ENCODE measurements at regions not wholly inside any gene's neighbourhood (a gene's known extent, or its start where the extent isn't known, plus 50 kb on each side); places are given as distances from the start of the nearest gene placed in this dataset.

DNA sequence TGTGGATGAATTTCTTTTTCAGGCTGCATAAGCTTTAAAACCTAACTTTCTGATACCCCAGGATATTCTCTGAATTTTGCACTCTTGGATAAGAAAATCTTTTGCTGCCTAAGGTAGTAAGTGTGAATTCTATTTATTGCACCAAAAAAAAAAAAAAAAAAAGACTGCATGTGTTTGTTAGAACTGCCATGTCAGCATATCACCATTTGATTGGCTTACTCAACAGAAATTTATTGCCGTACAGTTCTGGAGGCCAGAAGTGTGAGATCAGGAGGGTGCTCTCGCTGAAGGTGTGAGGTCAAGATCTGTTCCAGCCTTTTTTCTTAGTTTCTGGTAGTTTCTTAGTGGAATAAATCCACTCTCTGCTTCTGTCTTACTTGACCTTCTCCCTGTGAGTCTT, 1250.0 kb upstream of the PRKX start:
- DNase-seq (ENCODE audit: low read depth, low spot score), result no peak
- H4K20me1 ChIP-seq (ENCODE audit: control insufficient read depth, insufficient read depth), result no peaks in the 10 kb centered on the region
- no TSS peak for BruUV-seq (replicated peaks)
- POLR2A ChIA-PET, result no interaction called here
- in situ Hi-C loops (cut with MboI) (no loop called here), intact Hi-C loops (cut with micrococcal nuclease; ENCODE audit: unreplicated experiment) (no loop called here)
- CTCF ChIA-PET, result no interaction called here
- no peak for FAIRE-seq
- SMC1A ChIA-PET (ENCODE audit: uncharacterized antibody, unreplicated experiment), result no interaction called here
- TF ChIP-seq, protein P1, sequence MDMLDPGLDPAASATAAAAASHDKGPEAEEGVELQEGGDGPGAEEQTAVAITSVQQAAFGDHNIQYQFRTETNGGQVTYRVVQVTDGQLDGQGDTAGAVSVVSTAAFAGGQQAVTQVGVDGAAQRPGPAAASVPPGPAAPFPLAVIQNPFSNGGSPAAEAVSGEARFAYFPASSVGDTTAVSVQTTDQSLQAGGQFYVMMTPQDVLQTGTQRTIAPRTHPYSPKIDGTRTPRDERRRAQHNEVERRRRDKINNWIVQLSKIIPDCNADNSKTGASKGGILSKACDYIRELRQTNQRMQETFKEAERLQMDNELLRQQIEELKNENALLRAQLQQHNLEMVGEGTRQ (IDR thresholded peaks at IDR 0.05; ENCODE audit: borderline replicate concordance, low read depth, low read length), result no peak
- TF ChIP-seq, protein P2, sequence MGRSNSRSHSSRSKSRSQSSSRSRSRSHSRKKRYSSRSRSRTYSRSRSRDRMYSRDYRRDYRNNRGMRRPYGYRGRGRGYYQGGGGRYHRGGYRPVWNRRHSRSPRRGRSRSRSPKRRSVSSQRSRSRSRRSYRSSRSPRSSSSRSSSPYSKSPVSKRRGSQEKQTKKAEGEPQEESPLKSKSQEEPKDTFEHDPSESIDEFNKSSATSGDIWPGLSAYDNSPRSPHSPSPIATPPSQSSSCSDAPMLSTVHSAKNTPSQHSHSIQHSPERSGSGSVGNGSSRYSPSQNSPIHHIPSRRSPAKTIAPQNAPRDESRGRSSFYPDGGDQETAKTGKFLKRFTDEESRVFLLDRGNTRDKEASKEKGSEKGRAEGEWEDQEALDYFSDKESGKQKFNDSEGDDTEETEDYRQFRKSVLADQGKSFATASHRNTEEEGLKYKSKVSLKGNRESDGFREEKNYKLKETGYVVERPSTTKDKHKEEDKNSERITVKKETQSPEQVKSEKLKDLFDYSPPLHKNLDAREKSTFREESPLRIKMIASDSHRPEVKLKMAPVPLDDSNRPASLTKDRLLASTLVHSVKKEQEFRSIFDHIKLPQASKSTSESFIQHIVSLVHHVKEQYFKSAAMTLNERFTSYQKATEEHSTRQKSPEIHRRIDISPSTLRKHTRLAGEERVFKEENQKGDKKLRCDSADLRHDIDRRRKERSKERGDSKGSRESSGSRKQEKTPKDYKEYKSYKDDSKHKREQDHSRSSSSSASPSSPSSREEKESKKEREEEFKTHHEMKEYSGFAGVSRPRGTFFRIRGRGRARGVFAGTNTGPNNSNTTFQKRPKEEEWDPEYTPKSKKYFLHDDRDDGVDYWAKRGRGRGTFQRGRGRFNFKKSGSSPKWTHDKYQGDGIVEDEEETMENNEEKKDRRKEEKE (IDR thresholded peaks at IDR 0.05), result no peak
- TF ChIP-seq ZBED1 (IDR thresholded peaks at IDR 0.05; ENCODE audit: borderline replicate concordance) (no peak), HDAC2 (IDR thresholded peaks at IDR 0.05) (no peak), ZZZ3 (IDR thresholded peaks at IDR 0.05; ENCODE audit: control insufficient read depth, insufficient read length, low read depth) (no peak), MYC (IDR thresholded peaks at IDR 0.05; ENCODE audit: insufficient read depth, insufficient read length, insufficient replicate concordance, low read length, severe bottlenecking) (no peak), RAD51 (IDR thresholded peaks at IDR 0.05) (no peak), RCOR1 (conservative IDR thresholded peaks at IDR 0.05; ENCODE audit: low read depth, low read length) (no peak), SMAD5 (IDR thresholded peaks at IDR 0.05; ENCODE audit: low read depth) (no peak), ZNF24 (IDR thresholded peaks at IDR 0.05) (no peak), TARDBP (IDR thresholded peaks at IDR 0.05; ENCODE audit: borderline replicate concordance) (no peak), MXI1 (IDR thresholded peaks at IDR 0.05; ENCODE audit: low read depth, low read length) (no peak), POU2F2 (IDR thresholded peaks at IDR 0.05; ENCODE audit: borderline replicate concordance, low read depth, low read length) (no peak), RAD21 (IDR thresholded peaks at IDR 0.05; ENCODE audit: insufficient read depth, low read depth, low read length) (no peak)
- TF ChIP-seq, protein P3, sequence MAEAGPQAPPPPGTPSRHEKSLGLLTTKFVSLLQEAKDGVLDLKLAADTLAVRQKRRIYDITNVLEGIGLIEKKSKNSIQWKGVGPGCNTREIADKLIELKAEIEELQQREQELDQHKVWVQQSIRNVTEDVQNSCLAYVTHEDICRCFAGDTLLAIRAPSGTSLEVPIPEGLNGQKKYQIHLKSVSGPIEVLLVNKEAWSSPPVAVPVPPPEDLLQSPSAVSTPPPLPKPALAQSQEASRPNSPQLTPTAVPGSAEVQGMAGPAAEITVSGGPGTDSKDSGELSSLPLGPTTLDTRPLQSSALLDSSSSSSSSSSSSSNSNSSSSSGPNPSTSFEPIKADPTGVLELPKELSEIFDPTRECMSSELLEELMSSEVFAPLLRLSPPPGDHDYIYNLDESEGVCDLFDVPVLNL (IDR thresholded peaks at IDR 0.05; ENCODE audit: low read depth, low read length), result no peak
- TF ChIP-seq, protein P4, sequence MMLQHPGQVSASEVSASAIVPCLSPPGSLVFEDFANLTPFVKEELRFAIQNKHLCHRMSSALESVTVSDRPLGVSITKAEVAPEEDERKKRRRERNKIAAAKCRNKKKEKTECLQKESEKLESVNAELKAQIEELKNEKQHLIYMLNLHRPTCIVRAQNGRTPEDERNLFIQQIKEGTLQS (IDR thresholded peaks at IDR 0.05; ENCODE audit: borderline replicate concordance, extremely low read depth, low read depth, low read length), result no peak
- TF ChIP-seq, protein P5, sequence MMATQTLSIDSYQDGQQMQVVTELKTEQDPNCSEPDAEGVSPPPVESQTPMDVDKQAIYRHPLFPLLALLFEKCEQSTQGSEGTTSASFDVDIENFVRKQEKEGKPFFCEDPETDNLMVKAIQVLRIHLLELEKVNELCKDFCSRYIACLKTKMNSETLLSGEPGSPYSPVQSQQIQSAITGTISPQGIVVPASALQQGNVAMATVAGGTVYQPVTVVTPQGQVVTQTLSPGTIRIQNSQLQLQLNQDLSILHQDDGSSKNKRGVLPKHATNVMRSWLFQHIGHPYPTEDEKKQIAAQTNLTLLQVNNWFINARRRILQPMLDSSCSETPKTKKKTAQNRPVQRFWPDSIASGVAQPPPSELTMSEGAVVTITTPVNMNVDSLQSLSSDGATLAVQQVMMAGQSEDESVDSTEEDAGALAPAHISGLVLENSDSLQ (IDR thresholded peaks at IDR 0.05), result no peak
- TF ChIP-seq, protein P6, sequence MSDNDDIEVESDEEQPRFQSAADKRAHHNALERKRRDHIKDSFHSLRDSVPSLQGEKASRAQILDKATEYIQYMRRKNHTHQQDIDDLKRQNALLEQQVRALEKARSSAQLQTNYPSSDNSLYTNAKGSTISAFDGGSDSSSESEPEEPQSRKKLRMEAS (IDR thresholded peaks at IDR 0.05; ENCODE audit: low read depth, low read length), result no peak
- no peaks in the 10 kb centered on the region for H3K36me3 ChIP-seq (ENCODE audit: control insufficient read depth in 2 of 2, insufficient read depth in 2 of 2, low read length in 1 of 2)
- WGBS (ENCODE audit: insufficient coverage, insufficient replicate concordance, low lambda C conversion rate, missing lambda C conversion rate), result 65% methylated on average over 2 of the region's 2 CpGs
- ATAC-seq, result no peak
- H3K4me2 ChIP-seq (ENCODE audit: control insufficient read depth, insufficient read depth), result no peak overlapping the region
- RAD21 ChIA-PET (ENCODE audit: unreplicated experiment), result no interaction called here
- H3K4me3 ChIP-seq, result no peak overlapping the region
- no peak overlapping the region for H3K9ac ChIP-seq (ENCODE audit: control insufficient read depth, insufficient read depth, low read length)
- H3K9me3 ChIP-seq (replicated peaks; ENCODE audit: control insufficient read depth, insufficient read depth, low read length), result no peaks in the 10 kb centered on the region
- H3K27ac ChIP-seq (ENCODE audit: control insufficient read depth, insufficient read depth), result no peak overlapping the region
- H2AFZ ChIP-seq (ENCODE audit: control insufficient read depth, low read depth, low read length), result no peak overlapping the region
- no peaks in the 10 kb centered on the region for H3K4me1 ChIP-seq (ENCODE audit: control insufficient read depth, insufficient read depth, low read length)
- no peaks in the 10 kb centered on the region for H3K27me3 ChIP-seq (replicated peaks in 1 of 2; ENCODE audit: control insufficient read depth in 2 of 2, insufficient read depth in 2 of 2, low read length in 1 of 2)
- no peaks in the 10 kb centered on the region for H3K79me2 ChIP-seq (ENCODE audit: control insufficient read depth, insufficient read depth, low read length)

Data from GM12878 (cell line).